Spleen (tissue), 7 donors: ENCODE measurements at regions not wholly inside any gene's neighbourhood (a gene's known extent, or its start where the extent isn't known, plus 50 kb on each side); places are given as distances from the start of the nearest gene placed in this dataset.
"Not testable (repeated sequence)": the region's sequence is repeated elsewhere in the genome, so short reads cannot be mapped to it uniquely, and the experiment has no call there.

Source experiments
- POLR2A ChIP-seq, 3 donors: fragments of 450-650 bp; IDR thresholded peaks; one replicate each; pipeline ENCODE4 v1.5.1; 2017; ENCODE audit warnings: antibody characterized with exemption in 3 of 3, mild to moderate bottlenecking in 1 of 3
- TF ChIP-seq, protein P1 (sequence below), 11 experiments: fragments of 200-600 bp in 7 of 11; fragments of 450-650 bp in 4 of 11; sonication (generic) in 4 of 11; IDR thresholded peaks in 8 of 11; conservative IDR thresholded peaks in 3 of 11; 1 replicate in 7 of 11; 2 replicates in 4 of 11; pipeline versions ENCODE4 v1.4.0 to v1.8.0; 2016 to 2021; ENCODE audit warnings: antibody characterized with exemption in 11 of 11, inconsistent platforms in 4 of 11, mild to moderate bottlenecking in 1 of 11
- donor health status: DM: no; HTN: no; CAD: no; lungs with moderate emphysema.
- donor health status: DM: no; HTN: no; CAD: no.
- donor health status: DM: no; HTN: no; CAD: no.

DNA sequence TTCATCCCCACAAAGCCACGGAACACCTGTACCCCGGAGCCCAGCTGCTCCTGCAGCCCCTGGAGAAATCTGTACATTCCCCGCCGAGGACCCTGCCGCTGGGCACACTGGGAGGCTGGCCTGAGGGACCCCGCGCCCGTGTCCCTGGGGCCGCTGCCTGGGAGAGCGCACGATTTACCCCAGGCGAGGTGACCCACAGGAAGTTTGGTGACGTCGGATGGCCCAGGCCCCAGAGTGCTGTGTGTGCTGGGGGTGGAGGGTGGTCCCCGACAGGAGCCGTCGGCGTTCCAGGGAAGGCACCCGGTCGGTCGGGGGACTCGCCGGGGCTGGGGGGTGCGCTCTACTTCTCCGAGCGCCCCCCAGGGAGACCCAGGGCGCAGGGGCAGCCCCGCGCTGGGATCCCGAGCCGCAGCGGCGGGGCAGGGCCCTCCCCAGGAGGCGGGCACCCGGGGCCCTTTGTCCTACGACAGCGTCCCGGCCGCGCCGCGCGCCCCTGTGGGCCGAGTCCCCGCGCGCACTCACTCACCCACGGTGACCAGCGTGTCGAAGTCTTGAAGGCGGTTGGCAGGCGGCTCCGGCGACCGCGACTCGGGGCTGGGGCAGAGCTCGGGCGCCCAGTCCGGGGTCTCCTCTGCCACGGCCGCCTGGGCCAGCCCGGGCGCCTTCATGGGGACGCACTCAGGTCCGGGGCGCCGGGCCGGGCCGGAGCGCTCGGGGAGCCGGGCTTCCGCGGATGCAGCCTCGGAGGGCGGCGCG is 206.4 kb upstream of the PRKX start:
- TF ChIP-seq, protein P1, sequence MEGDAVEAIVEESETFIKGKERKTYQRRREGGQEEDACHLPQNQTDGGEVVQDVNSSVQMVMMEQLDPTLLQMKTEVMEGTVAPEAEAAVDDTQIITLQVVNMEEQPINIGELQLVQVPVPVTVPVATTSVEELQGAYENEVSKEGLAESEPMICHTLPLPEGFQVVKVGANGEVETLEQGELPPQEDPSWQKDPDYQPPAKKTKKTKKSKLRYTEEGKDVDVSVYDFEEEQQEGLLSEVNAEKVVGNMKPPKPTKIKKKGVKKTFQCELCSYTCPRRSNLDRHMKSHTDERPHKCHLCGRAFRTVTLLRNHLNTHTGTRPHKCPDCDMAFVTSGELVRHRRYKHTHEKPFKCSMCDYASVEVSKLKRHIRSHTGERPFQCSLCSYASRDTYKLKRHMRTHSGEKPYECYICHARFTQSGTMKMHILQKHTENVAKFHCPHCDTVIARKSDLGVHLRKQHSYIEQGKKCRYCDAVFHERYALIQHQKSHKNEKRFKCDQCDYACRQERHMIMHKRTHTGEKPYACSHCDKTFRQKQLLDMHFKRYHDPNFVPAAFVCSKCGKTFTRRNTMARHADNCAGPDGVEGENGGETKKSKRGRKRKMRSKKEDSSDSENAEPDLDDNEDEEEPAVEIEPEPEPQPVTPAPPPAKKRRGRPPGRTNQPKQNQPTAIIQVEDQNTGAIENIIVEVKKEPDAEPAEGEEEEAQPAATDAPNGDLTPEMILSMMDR (IDR thresholded peaks at IDR 0.05 in 8 of 11, conservative IDR thresholded peaks at IDR 0.05 in 3 of 11), result not testable (repeated sequence)
- not testable (repeated sequence) for TF ChIP-seq POLR2A (IDR thresholded peaks at IDR 0.05)
